Mesendoderm (in vitro differentiated cells): ENCODE measurements at regions not wholly inside any gene's neighbourhood (a gene's known extent, or its start where the extent isn't known, plus 50 kb on each side); places are given as distances from the start of the nearest gene placed in this dataset.

Experiments
- DNase-seq: peaks from one replicate; pipeline ENCODE4 v3.0.0; 2013
- H2AK5ac ChIP-seq: 2 replicates; pipeline ENCODE4 v1.6.1; 2013; ENCODE audit warnings: low read length, inconsistent platforms
- H2BK120ac ChIP-seq: 2 replicates; pipeline ENCODE4 v1.6.1; 2013; ENCODE audit warnings: low read depth, mild to moderate bottlenecking, low read length, moderate library complexity, mixed read lengths
- H2BK15ac ChIP-seq: replicated peaks from 2 replicates; pipeline ENCODE4 v1.6.1; 2013; ENCODE audit warnings: low read depth, mild to moderate bottlenecking, moderate library complexity
- H2BK5ac ChIP-seq: 2 replicates; pipeline ENCODE4 v1.6.1; 2013; ENCODE audit warnings: low read length, inconsistent platforms
- H3K18ac ChIP-seq: 2 replicates; pipeline ENCODE4 v1.6.1; 2013; ENCODE audit warnings: mild to moderate bottlenecking, low read length, mixed read lengths
- H3K23ac ChIP-seq: one replicate; pipeline ENCODE4 v1.6.1; 2013; ENCODE audit warnings: low read length
- H3K27ac ChIP-seq: 2 replicates; pipeline ENCODE4 v1.5.1; 2013; ENCODE audit warnings: low read depth, mild to moderate bottlenecking, inconsistent platforms, low read length, moderate library complexity
- H3K27me3 ChIP-seq: 2 replicates; pipeline ENCODE4 v1.6.1; 2013; ENCODE audit warnings: low read length, control low read depth, mild to moderate bottlenecking, inconsistent platforms; ENCODE audit not compliant: insufficient read depth, poor library complexity
- H3K36me3 ChIP-seq: 2 replicates; pipeline ENCODE4 v1.6.1; 2013; ENCODE audit warnings: low read length, inconsistent platforms; ENCODE audit not compliant: control insufficient read depth, insufficient read depth
- H3K4ac ChIP-seq: one replicate; pipeline ENCODE4 v1.6.1; 2013; ENCODE audit warnings: low read depth, mild to moderate bottlenecking, low read length, moderate library complexity
- H3K4me1 ChIP-seq: 2 replicates; pipeline ENCODE4 v1.6.1; 2013; ENCODE audit warnings: low read depth, low read length, inconsistent platforms; ENCODE audit not compliant: control insufficient read depth
- H3K4me2 ChIP-seq: 2 replicates; pipeline ENCODE4 v1.6.1; 2013; ENCODE audit warnings: low read length
- H3K4me3 ChIP-seq: 2 replicates; pipeline ENCODE4 v1.5.1; 2013; ENCODE audit warnings: mild to moderate bottlenecking, low read length
- H3K56ac ChIP-seq: one replicate; pipeline ENCODE4 v1.6.1; 2013; ENCODE audit warnings: low read length
- H3K79me1 ChIP-seq: 2 replicates; pipeline ENCODE4 v1.6.1; 2013; ENCODE audit warnings: low read length, inconsistent platforms
- H3K79me2 ChIP-seq: 2 replicates; pipeline ENCODE4 v1.6.1; 2013; ENCODE audit warnings: mild to moderate bottlenecking, low read length; ENCODE audit not compliant: control insufficient read depth, insufficient read depth
- H3K9ac ChIP-seq: 2 replicates; pipeline ENCODE4 v1.6.1; 2013; ENCODE audit warnings: low read length, inconsistent platforms
- H4K5ac ChIP-seq: one replicate; pipeline ENCODE4 v1.6.1; 2013; ENCODE audit warnings: low read length
- H4K8ac ChIP-seq: one replicate; pipeline ENCODE4 v1.6.1; 2013; ENCODE audit warnings: low read depth, mild to moderate bottlenecking, control low read depth, low read length, moderate library complexity
- WGBS: extraction: QIAGEN DNeasy Blood & Tissue Kit; methylation state at CpG from one replicate; pipeline ENCODE4 v1.1.7; 2013; ENCODE audit warnings: low lambda C conversion rate, missing lambda C conversion rate; ENCODE audit not compliant: insufficient coverage; ENCODE audit errors: extremely low coverage; 5-methylcytosine and 5-hydroxymethylcytosine counted together

- H2BK120ac ChIP-seq = no peak overlapping the region
- H4K8ac ChIP-seq = no peak overlapping the region
- no peaks in the 10 kb centered on the region for H3K27me3 ChIP-seq
- H3K23ac ChIP-seq = no peak overlapping the region
- no peak overlapping the region for H4K5ac ChIP-seq
- no peaks in the 10 kb centered on the region for H3K36me3 ChIP-seq
- peaks cover 2% of the 10 kb centered on the region for H3K4me1 ChIP-seq
- H3K4ac ChIP-seq = no peak overlapping the region
- no peak overlapping the region for H3K4me3 ChIP-seq
- no peak for DNase-seq
- no peak overlapping the region for H3K9ac ChIP-seq
- H2AK5ac ChIP-seq = no peak overlapping the region
- no peak overlapping the region for H3K4me2 ChIP-seq
- no CpG with 5 or more reads among the region's 2 CpGs for WGBS
- no peaks in the 10 kb centered on the region for H3K79me2 ChIP-seq
- H2BK15ac ChIP-seq = no peak overlapping the region
- H3K18ac ChIP-seq = no peak overlapping the region
- H3K79me1 ChIP-seq = no peaks in the 10 kb centered on the region
- H2BK5ac ChIP-seq = no peak overlapping the region
- H3K56ac ChIP-seq = no peak overlapping the region
- no peak overlapping the region for H3K27ac ChIP-seq
Observed at GRCh38 chr16:60586493-60586892, 1449.7 kb downstream of the CDH8 start.

GRCh38 chr16:60582528-60582927, 1453.7 kb downstream of the CDH8 start:
- WGBS = no CpG with 5 or more reads among the region's 4 CpGs
- no peak overlapping the region for H2AK5ac ChIP-seq
- no peak overlapping the region for H2BK5ac ChIP-seq
- H2BK120ac ChIP-seq = no peak overlapping the region
- no peak overlapping the region for H3K56ac ChIP-seq
- H3K18ac ChIP-seq = no peak overlapping the region
- no peak overlapping the region for H3K4me2 ChIP-seq
- H3K27me3 ChIP-seq = no peaks in the 10 kb centered on the region
- no peaks in the 10 kb centered on the region for H3K79me1 ChIP-seq
- H4K5ac ChIP-seq = no peak overlapping the region
- H2BK15ac ChIP-seq = no peak overlapping the region
- H3K23ac ChIP-seq = no peak overlapping the region
- H3K4me3 ChIP-seq = no peak overlapping the region
- DNase-seq = peak; percentile 8
- H3K36me3 ChIP-seq = no peaks in the 10 kb centered on the region
- peaks cover 2% of the 10 kb centered on the region for H3K4me1 ChIP-seq
- no peak overlapping the region for H3K9ac ChIP-seq
- H4K8ac ChIP-seq = no peak overlapping the region
- H3K4ac ChIP-seq = no peak overlapping the region
- no peaks in the 10 kb centered on the region for H3K79me2 ChIP-seq
- no peak overlapping the region for H3K27ac ChIP-seq

DNA sequence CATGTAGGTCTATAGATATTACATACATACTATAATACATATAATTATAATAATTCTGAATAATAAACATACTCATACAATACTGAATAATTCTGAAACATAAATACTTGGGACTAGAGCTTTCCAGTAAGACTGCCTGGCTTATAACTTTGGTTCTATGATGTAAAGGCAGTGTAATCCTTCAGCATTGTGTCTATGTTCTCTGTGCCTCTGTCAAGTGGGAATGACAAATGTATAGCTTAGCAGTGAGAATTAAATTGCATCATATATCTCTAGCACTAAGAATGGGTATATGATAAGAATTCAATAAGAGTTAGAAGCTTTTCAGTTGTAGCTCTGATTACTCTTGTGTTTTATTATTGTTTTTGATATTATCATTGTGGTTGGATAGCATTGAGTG, 1469.3 kb downstream of the CDH8 start:
- no peak for DNase-seq
- H3K18ac ChIP-seq = no peak overlapping the region

GRCh38 chr16:60564588-60564987, 1471.7 kb downstream of the CDH8 start:
- DNase-seq = no peak
- no peak overlapping the region for H3K4ac ChIP-seq
- H3K9ac ChIP-seq = no peak overlapping the region
- no peaks in the 10 kb centered on the region for H3K79me2 ChIP-seq
- H3K4me2 ChIP-seq = no peak overlapping the region
- H2BK5ac ChIP-seq = no peak overlapping the region
- H3K27ac ChIP-seq = no peak overlapping the region
- WGBS = no CpG with 5 or more reads among the region's 2 CpGs
- no peak overlapping the region for H3K23ac ChIP-seq
- H3K36me3 ChIP-seq = no peaks in the 10 kb centered on the region
- H4K8ac ChIP-seq = no peak overlapping the region
- H3K79me1 ChIP-seq = no peaks in the 10 kb centered on the region
- H3K27me3 ChIP-seq = no peaks in the 10 kb centered on the region
- no peak overlapping the region for H4K5ac ChIP-seq
- no peak overlapping the region for H3K18ac ChIP-seq
- H2BK15ac ChIP-seq = no peak overlapping the region
- H2AK5ac ChIP-seq = no peak overlapping the region
- no peak overlapping the region for H2BK120ac ChIP-seq
- no peak overlapping the region for H3K4me3 ChIP-seq
- no peak overlapping the region for H3K56ac ChIP-seq
- H3K4me1 ChIP-seq = no peaks in the 10 kb centered on the region

More for the DNA sequence above, 1469.3 kb downstream of the CDH8 start:
- no peak overlapping the region for H2BK15ac ChIP-seq
- no peak overlapping the region for H2BK120ac ChIP-seq
- H3K79me1 ChIP-seq = no peaks in the 10 kb centered on the region
- H3K9ac ChIP-seq = no peak overlapping the region
- no peak overlapping the region for H3K56ac ChIP-seq
- no peak overlapping the region for H4K5ac ChIP-seq
- no peak overlapping the region for H3K4me3 ChIP-seq
- H3K4me2 ChIP-seq = no peak overlapping the region
- no peak overlapping the region for H4K8ac ChIP-seq
- H3K27ac ChIP-seq = no peak overlapping the region
- H2BK5ac ChIP-seq = no peak overlapping the region
- no peak overlapping the region for H3K4ac ChIP-seq
- H3K4me1 ChIP-seq = no peaks in the 10 kb centered on the region
- H2AK5ac ChIP-seq = no peak overlapping the region
- H3K36me3 ChIP-seq = no peaks in the 10 kb centered on the region
- H3K79me2 ChIP-seq = no peaks in the 10 kb centered on the region
- no peak overlapping the region for H3K23ac ChIP-seq
- no peaks in the 10 kb centered on the region for H3K27me3 ChIP-seq

DNA sequence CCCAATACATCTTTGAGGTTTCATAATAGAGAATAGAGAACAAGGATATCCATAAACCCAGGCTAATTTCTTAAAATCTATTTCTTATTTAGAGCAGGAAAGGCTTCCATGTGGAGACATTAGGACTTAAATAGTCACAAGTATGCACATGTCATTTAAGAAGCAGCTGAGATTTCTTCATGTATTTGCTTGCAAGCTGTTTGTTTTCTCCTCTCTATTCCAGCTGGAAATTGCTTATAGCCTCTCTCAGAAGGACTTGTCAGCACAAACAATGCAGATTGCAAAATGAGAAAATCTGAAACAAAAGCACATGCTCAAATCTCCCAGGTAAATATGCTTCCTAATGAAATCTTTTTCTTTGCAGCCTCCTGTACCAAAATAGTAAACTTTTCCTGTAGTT, 1473.1 kb downstream of the CDH8 start:
- Histone ChIP-seq H2BK15ac (no peak overlapping the region), H2AK5ac (no peak overlapping the region), H3K23ac (no peak overlapping the region), H2BK120ac (no peak overlapping the region), H3K4me1 (no peaks in the 10 kb centered on the region), H3K27ac (no peak overlapping the region), H3K4ac (no peak overlapping the region), H3K4me3 (no peak overlapping the region), H3K4me2 (no peak overlapping the region), H3K79me2 (no peaks in the 10 kb centered on the region), H3K18ac (no peak overlapping the region), H3K36me3 (no peaks in the 10 kb centered on the region), H3K27me3 (no peaks in the 10 kb centered on the region), H3K56ac (no peak overlapping the region), H3K9ac (no peak overlapping the region), H4K5ac (no peak overlapping the region), H4K8ac (no peak overlapping the region), H2BK5ac (no peak overlapping the region), H3K79me1 (no peaks in the 10 kb centered on the region)
- no peak for DNase-seq

DNA sequence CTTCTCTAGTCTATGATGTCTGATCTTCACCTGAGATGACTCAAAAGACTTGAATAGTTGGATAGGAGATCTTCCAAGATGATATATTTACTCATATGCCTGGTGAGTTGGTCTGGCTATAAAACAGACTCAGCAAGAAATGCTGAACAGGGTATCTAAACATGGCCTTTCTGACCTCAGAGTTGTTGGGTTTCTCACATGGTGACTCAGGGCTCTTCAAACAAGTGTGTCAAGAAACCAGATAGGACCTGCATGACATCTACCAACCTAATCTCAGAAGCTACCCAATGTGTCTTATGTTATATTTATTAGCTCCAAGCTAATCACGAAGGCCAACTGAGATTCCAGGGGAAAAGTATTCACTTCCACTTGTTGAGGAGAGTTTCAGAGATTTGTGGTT, 1477.3 kb downstream of the CDH8 start:
- no peak overlapping the region for H4K8ac ChIP-seq
- no peak overlapping the region for H2BK15ac ChIP-seq
- no peaks in the 10 kb centered on the region for H3K4me1 ChIP-seq

More for the DNA sequence above, 1477.3 kb downstream of the CDH8 start:
- no peaks in the 10 kb centered on the region for H3K36me3 ChIP-seq
- no peak overlapping the region for H3K18ac ChIP-seq
- H3K9ac ChIP-seq = no peak overlapping the region
- H3K23ac ChIP-seq = no peak overlapping the region
- H3K79me1 ChIP-seq = no peaks in the 10 kb centered on the region
- no peaks in the 10 kb centered on the region for H3K79me2 ChIP-seq
- no CpG with 5 or more reads among the region's 1 CpG for WGBS
- no peak overlapping the region for H2BK120ac ChIP-seq
- no peak overlapping the region for H3K27ac ChIP-seq
- H3K4me2 ChIP-seq = no peak overlapping the region
- H3K56ac ChIP-seq = no peak overlapping the region
- H3K27me3 ChIP-seq = no peaks in the 10 kb centered on the region
- no peak overlapping the region for H3K4ac ChIP-seq
- H2AK5ac ChIP-seq = no peak overlapping the region
- H4K5ac ChIP-seq = no peak overlapping the region
- DNase-seq = no peak
- no peak overlapping the region for H2BK5ac ChIP-seq
- H3K4me3 ChIP-seq = no peak overlapping the region
